ENCODE measurements at regions not wholly inside any gene's neighbourhood (a gene's known extent, or its start where the extent isn't known, plus 50 kb on each side); places are given as distances from the start of the nearest gene placed in this dataset.

- intact Hi-C loops (cut with micrococcal nuclease; ENCODE audit: unreplicated experiment), result no loop called here
- no TSS peak for BruUV-seq (replicated peaks)
- ChIA-PET POLR2A (no interaction called here), CTCF (no interaction called here)
- Histone ChIP-seq H3K4me3 (ENCODE audit: low read depth in 2 of 2, low read length in 2 of 2) (no peak overlapping the region), H3K9me3 (ENCODE audit: control insufficient read depth, insufficient read depth, low read depth, low read length) (no peaks in the 10 kb centered on the region), H3K4me1 (ENCODE audit: control insufficient read depth, insufficient read depth, low read length) (0 out of 2 replicates have a peak, but pooled peaks cover 3% of the 10 kb centered on the region), H3K36me3 (ENCODE audit: control insufficient read depth, insufficient read depth, low read length) (no peaks in the 10 kb centered on the region), H3K27me3 (ENCODE audit: control insufficient read depth, insufficient read depth, low read length) (no peaks in the 10 kb centered on the region), H3K27ac (ENCODE audit: low read length) (no peak overlapping the region)
- in situ Hi-C loops (cut with HindIII; ENCODE audit: low pct_unique_long_range_greater_than_20kb, low sequenced_read_pairs), result no loop called here
- ATAC-seq, result no peak
- no peak for TF ChIP-seq TCF7L2 (IDR thresholded peaks at IDR 0.05; ENCODE audit: low read depth, low read length)
- TF ChIP-seq REST (IDR thresholded peaks at IDR 0.05; ENCODE audit: insufficient read depth in 1 of 2, low read depth in 2 of 2, low read length in 1 of 2), result no peak
- no peak for TF ChIP-seq SIN3A (IDR thresholded peaks at IDR 0.05; ENCODE audit: borderline replicate concordance, insufficient read depth, low read depth, low read length)
- no peak for TF ChIP-seq CTCF (IDR thresholded peaks at IDR 0.05)
- no peak for TF ChIP-seq POLR2AphosphoS5 (IDR thresholded peaks at IDR 0.05; ENCODE audit: low read depth, low read length)
- no peak for DNase-seq (ENCODE audit: low read depth, low spot score)
Measured at GRCh38 chr14:101084436-101084826, 180.9 kb upstream of the RTL1 start.

- no peaks in the 10 kb centered on the region for H3K27me3 ChIP-seq (ENCODE audit: control insufficient read depth, insufficient read depth, low read length)
- ChIA-PET POLR2A (no interaction called here), CTCF (no interaction called here)
- no TSS peak for BruUV-seq (replicated peaks)
- TF ChIP-seq CTCF (IDR thresholded peaks at IDR 0.05), result no peak
- TF ChIP-seq REST (IDR thresholded peaks at IDR 0.05; ENCODE audit: insufficient read depth in 1 of 2, low read depth in 2 of 2, low read length in 1 of 2), result no peak
- no peak for TF ChIP-seq SIN3A (IDR thresholded peaks at IDR 0.05; ENCODE audit: borderline replicate concordance, insufficient read depth, low read depth, low read length)
- TF ChIP-seq POLR2AphosphoS5 (IDR thresholded peaks at IDR 0.05; ENCODE audit: low read depth, low read length), result no peak
- no peak for TF ChIP-seq TCF7L2 (IDR thresholded peaks at IDR 0.05; ENCODE audit: low read depth, low read length)
- ATAC-seq (no peak), DNase-seq (ENCODE audit: low read depth, low spot score) (no peak)
- intact Hi-C loops (cut with micrococcal nuclease; ENCODE audit: unreplicated experiment) (no loop called here), in situ Hi-C loops (cut with HindIII; ENCODE audit: low pct_unique_long_range_greater_than_20kb, low sequenced_read_pairs) (no loop called here)
- H3K9me3 ChIP-seq (ENCODE audit: control insufficient read depth, insufficient read depth, low read depth, low read length), result no peaks in the 10 kb centered on the region
- H3K36me3 ChIP-seq (ENCODE audit: control insufficient read depth, insufficient read depth, low read length), result no peaks in the 10 kb centered on the region
- H3K4me1 ChIP-seq (ENCODE audit: control insufficient read depth, insufficient read depth, low read length), result 0 out of 2 replicates have a peak, but pooled peaks cover 3% of the 10 kb centered on the region
- no peak overlapping the region for H3K27ac ChIP-seq (ENCODE audit: low read length)
- H3K4me3 ChIP-seq (ENCODE audit: low read depth in 2 of 2, low read length in 2 of 2), result no peak overlapping the region
Measured at GRCh38 chr14:101086926-101087325, 183.4 kb upstream of the RTL1 start.

Data from Panc1 (cell line).